ENCODE measurements at regions not wholly inside any gene's neighbourhood (a gene's known extent, or its start where the extent isn't known, plus 50 kb on each side); places are given as distances from the start of the nearest gene placed in this dataset.
"Not testable (repeated sequence)": the region's sequence is repeated elsewhere in the genome, so short reads cannot be mapped to it uniquely, and the experiment has no call there.

GRCh38 chr1:2851918-2852317 lies 50.4 kb upstream of the TTC34 start:
- not testable (repeated sequence) for H3K9me3 ChIP-seq (replicated peaks in 1 of 11); H3K36me3 ChIP-seq; H3K27ac ChIP-seq; H4K20me1 ChIP-seq; H3K4me3 ChIP-seq; H3K4me2 ChIP-seq; H3K9ac ChIP-seq
- Histone ChIP-seq H3K27me3 (peaks cover 4 to 49% (median 19%) of the 10 kb centered on the region in 11 experiments; a peak in 15 of 22 replicates), H3K4me1 (peaks cover 0 to 20% (median 12%) of the 10 kb centered on the region in 10 experiments; a peak in 15 of 20 replicates)

- Histone ChIP-seq H3K4me1 (peaks cover 0 to 11% (median 7%) of the 10 kb centered on the region in 10 experiments; a peak in 8 of 20 replicates), H3K9ac (no peak overlapping the region), H3K27ac (no peak overlapping the region), H3K36me3 (no peaks in the 10 kb centered on the region), H3K27me3 (peaks cover 4 to 37% (median 19%) of the 10 kb centered on the region in 11 experiments; a peak in 16 of 22 replicates), H3K4me2 (no peak overlapping the region), H3K4me3 (no peak overlapping the region), H4K20me1 (peaks cover 0 to 9% (median 0%) of the 10 kb centered on the region in 11 experiments; a peak in 6 of 22 replicates), H3K9me3 (replicated peaks in 1 of 11) (peaks cover 0 to 3% (median 0%) of the 10 kb centered on the region in 11 experiments; a peak in 1 of 22 replicates)
- no peak for TF ChIP-seq Cebpa-rat (IDR thresholded peaks at IDR 0.05)
Measured at GRCh38 chr1:2853711-2854110, 52.2 kb upstream of the TTC34 start.

GRCh38 chr1:2854151-2854550 lies 52.7 kb upstream of the TTC34 start:
- H3K36me3 ChIP-seq = no peaks in the 10 kb centered on the region
- peaks cover 0 to 7% (median 0%) of the 10 kb centered on the region in 11 experiments; a peak in 2 of 22 replicates for H3K9me3 ChIP-seq (replicated peaks in 1 of 11)
- no peak overlapping the region for H3K27ac ChIP-seq
- H3K9ac ChIP-seq = no peak overlapping the region
- H3K4me1 ChIP-seq = peaks cover 0 to 11% (median 7%) of the 10 kb centered on the region in 10 experiments; a peak in 8 of 20 replicates
- no peak overlapping the region for H3K4me3 ChIP-seq
- H3K27me3 ChIP-seq = peaks cover 4 to 37% (median 19%) of the 10 kb centered on the region in 11 experiments; a peak in 16 of 22 replicates
- TF ChIP-seq Cebpa-rat (IDR thresholded peaks at IDR 0.05) = no peak
- H3K4me2 ChIP-seq = no peak overlapping the region
- H4K20me1 ChIP-seq = peaks cover 0 to 9% (median 0%) of the 10 kb centered on the region in 11 experiments; a peak in 6 of 22 replicates

- no peak for TF ChIP-seq Cebpa-rat (IDR thresholded peaks at IDR 0.05)
- H4K20me1 ChIP-seq = peaks cover 0 to 9% (median 0%) of the 10 kb centered on the region in 11 experiments; a peak in 6 of 22 replicates
- H3K4me2 ChIP-seq = no peak overlapping the region
- H3K4me1 ChIP-seq = peaks cover 0 to 11% (median 7%) of the 10 kb centered on the region in 10 experiments; a peak in 8 of 20 replicates
- H3K36me3 ChIP-seq = no peaks in the 10 kb centered on the region
- peaks cover 4 to 37% (median 19%) of the 10 kb centered on the region in 11 experiments; a peak in 16 of 22 replicates for H3K27me3 ChIP-seq
- no peak overlapping the region for H3K9ac ChIP-seq
- H3K4me3 ChIP-seq = no peak overlapping the region
- peaks cover 0 to 12% (median 2%) of the 10 kb centered on the region in 11 experiments; a peak in 9 of 22 replicates for H3K9me3 ChIP-seq (replicated peaks in 1 of 11)
- H3K27ac ChIP-seq = no peak overlapping the region
Measured at GRCh38 chr1:2854611-2855010, 53.1 kb upstream of the TTC34 start.

GRCh38 chr1:2855206-2856065 lies 53.9 kb upstream of the TTC34 start:
- Histone ChIP-seq H3K4me2 (peak overlapping the region in 1 of 11 experiments; percentile 18; a peak in 2 of 22 replicates), H3K27me3 (peaks cover 4 to 37% (median 19%) of the 10 kb centered on the region in 11 experiments; a peak in 16 of 22 replicates), H4K20me1 (peaks cover 0 to 8% (median 0%) of the 10 kb centered on the region in 11 experiments; a peak in 6 of 22 replicates), H3K9ac (no peak overlapping the region), H3K4me3 (no peak overlapping the region), H3K9me3 (replicated peaks in 1 of 11) (peaks cover 0 to 20% (median 6%) of the 10 kb centered on the region in 11 experiments; a peak in 9 of 22 replicates), H3K27ac (no peak overlapping the region), H3K4me1 (peaks cover 0 to 11% (median 7%) of the 10 kb centered on the region in 10 experiments; a peak in 8 of 20 replicates), H3K36me3 (no peaks in the 10 kb centered on the region)
- TF ChIP-seq Cebpa-rat (IDR thresholded peaks at IDR 0.05) = no peak

GRCh38 chr1:2856066-2856390 lies 54.5 kb upstream of the TTC34 start:
- Histone ChIP-seq H3K4me3 (no peak overlapping the region), H3K9me3 (replicated peaks in 1 of 11) (peaks cover 0 to 20% (median 6%) of the 10 kb centered on the region in 11 experiments; a peak in 9 of 22 replicates), H3K27ac (no peak overlapping the region), H3K4me2 (peak overlapping the region in 6 of 11 experiments; percentile 7 to 43 (median 21); a peak in 6 of 22 replicates), H3K27me3 (peaks cover 4 to 42% (median 19%) of the 10 kb centered on the region in 11 experiments; a peak in 16 of 22 replicates), H3K36me3 (no peaks in the 10 kb centered on the region), H3K9ac (no peak overlapping the region), H3K4me1 (peaks cover 0 to 16% (median 11%) of the 10 kb centered on the region in 10 experiments; a peak in 11 of 20 replicates), H4K20me1 (peaks cover 0 to 8% (median 0%) of the 10 kb centered on the region in 11 experiments; a peak in 6 of 22 replicates)
- no peak for TF ChIP-seq Cebpa-rat (IDR thresholded peaks at IDR 0.05)

- peaks cover 0 to 8% (median 0%) of the 10 kb centered on the region in 11 experiments; a peak in 6 of 22 replicates for H4K20me1 ChIP-seq
- peaks cover 0 to 24% (median 19%) of the 10 kb centered on the region in 10 experiments; a peak in 11 of 20 replicates for H3K4me1 ChIP-seq
- H3K36me3 ChIP-seq = no peaks in the 10 kb centered on the region
- peaks cover 4 to 49% (median 23%) of the 10 kb centered on the region in 11 experiments; a peak in 16 of 22 replicates for H3K27me3 ChIP-seq
- peak overlapping the region in 5 of 11 experiments; percentile 8 to 43 (median 24); a peak in 6 of 22 replicates for H3K4me2 ChIP-seq
- peak overlapping the region in 1 of 11 experiments; percentile 9; a peak in 1 of 22 replicates for H3K9ac ChIP-seq
- H3K9me3 ChIP-seq (replicated peaks in 1 of 11) = peaks cover 0 to 20% (median 6%) of the 10 kb centered on the region in 11 experiments; a peak in 9 of 22 replicates
- no peak for TF ChIP-seq Cebpa-rat (IDR thresholded peaks at IDR 0.05)
- no peak overlapping the region for H3K4me3 ChIP-seq
- H3K27ac ChIP-seq = no peak overlapping the region
Measured at GRCh38 chr1:2856676-2857375, 55.3 kb upstream of the TTC34 start.

GRCh38 chr1:2857521-2857920 lies 56.0 kb upstream of the TTC34 start:
- Histone ChIP-seq H3K27ac (no peak overlapping the region), H3K4me3 (no peak overlapping the region), H3K4me2 (no peak overlapping the region), H3K36me3 (no peaks in the 10 kb centered on the region), H3K9ac (no peak overlapping the region), H3K4me1 (peaks cover 0 to 30% (median 23%) of the 10 kb centered on the region in 10 experiments; a peak in 11 of 20 replicates), H3K9me3 (replicated peaks in 1 of 11) (peaks cover 0 to 20% (median 6%) of the 10 kb centered on the region in 11 experiments; a peak in 9 of 22 replicates), H4K20me1 (peaks cover 0 to 8% (median 0%) of the 10 kb centered on the region in 11 experiments; a peak in 7 of 22 replicates), H3K27me3 (peaks cover 4 to 54% (median 23%) of the 10 kb centered on the region in 11 experiments; a peak in 16 of 22 replicates)
- TF ChIP-seq Cebpa-rat (IDR thresholded peaks at IDR 0.05) = no peak

Data from BLaER1 treated with 17β-estradiol and CSF1 and Interleukin-3, amounts not matched to agents 10 nM and 100 nM (cell line).